ENCODE measurements at regions not wholly inside any gene's neighbourhood (a gene's known extent, or its start where the extent isn't known, plus 50 kb on each side); places are given as distances from the start of the nearest gene placed in this dataset.
A peak's percentile ranks its signal among the peaks of the same experiment; 100 is the strongest.
"Not testable (repeated sequence)": the region's sequence is repeated elsewhere in the genome, so short reads cannot be mapped to it uniquely, and the experiment has no call there.

GRCh38 chr20:40276301-40276700, 412.7 kb downstream of the MAFB start:
- ATAC-seq (no peak), DNase-seq (no peak)

GRCh38 chr20:40275738-40276137, 413.3 kb downstream of the MAFB start:
- no peak for ATAC-seq
- DNase-seq = no peak

DNA sequence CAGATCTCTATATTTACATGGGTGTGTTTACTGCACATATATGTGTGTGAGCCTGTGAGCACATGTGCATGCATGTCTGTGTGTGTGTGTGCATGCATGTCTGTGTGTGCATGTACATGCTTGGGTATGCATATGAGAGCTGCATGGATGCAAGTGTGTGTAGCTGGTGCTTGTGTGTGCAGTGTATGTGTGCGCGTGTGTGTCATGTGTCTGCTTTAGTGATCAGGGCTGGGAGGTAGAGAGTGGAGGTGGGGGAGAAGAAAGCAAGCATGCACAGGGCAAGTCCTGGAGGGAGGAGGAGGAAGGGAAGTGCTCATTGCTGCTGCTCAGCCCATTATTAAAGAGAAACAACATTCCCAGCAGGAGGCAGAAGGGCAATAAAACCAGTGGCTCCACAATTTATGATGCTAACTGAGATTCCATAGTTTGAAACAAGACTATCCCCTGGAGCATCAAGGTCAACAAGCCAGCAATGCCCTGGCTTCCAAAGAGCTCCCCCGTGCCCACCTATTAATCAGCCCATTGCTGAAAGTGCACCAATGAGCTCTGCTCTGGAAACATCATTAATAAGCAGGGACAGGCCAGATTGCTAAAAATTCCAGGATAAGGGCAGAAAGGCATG, 414.0 kb downstream of the MAFB start:
- no peak for ATAC-seq

GRCh38 chr20:40269274-40269673, 419.8 kb downstream of the MAFB start:
- not testable (repeated sequence) for DNase-seq, ATAC-seq

More for the DNA sequence above, 414.0 kb downstream of the MAFB start:
- DNase-seq = no peak

DNA sequence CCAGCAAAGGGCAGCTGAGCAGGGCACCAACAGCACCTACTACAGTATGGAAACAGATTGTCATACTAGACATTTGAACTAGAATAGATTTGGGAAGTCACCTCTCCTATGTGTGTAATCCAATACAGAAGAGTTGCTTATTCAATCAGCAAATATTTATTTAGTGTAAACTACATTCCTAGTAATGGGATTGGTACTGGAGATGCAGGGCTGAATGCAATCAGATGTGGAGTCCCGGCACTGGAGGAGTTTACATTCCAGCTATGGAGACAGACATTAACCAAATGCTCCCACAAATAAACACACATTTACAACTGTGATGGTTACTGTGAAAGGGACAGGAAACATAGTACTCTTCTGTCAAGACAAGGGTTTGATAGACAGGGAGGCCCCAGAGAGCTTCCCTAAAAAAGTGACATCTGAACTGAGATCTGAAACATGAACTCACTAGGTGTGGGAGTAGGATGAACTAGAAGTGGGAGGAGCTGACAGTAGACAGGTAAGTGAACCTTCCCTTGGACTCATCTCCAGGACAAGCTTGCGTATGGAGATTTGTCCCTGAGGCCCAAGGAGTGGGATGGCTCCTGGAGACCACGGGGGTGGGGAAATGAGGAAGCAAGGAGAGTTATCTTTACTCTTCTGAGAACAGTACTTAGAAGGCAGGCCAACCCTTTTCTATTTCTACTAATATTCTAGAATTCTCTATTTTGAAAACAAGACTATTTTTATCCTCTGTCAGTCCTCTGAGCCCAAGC, 420.5 kb downstream of the MAFB start:
- DNase-seq (no peak), ATAC-seq (no peak)

GRCh38 chr20:40265825-40266533, 423.1 kb downstream of the MAFB start:
- peak; percentile 5 for DNase-seq
- no peak for ATAC-seq

- no peak for ATAC-seq
- no peak for DNase-seq
These were observed 426.8 kb downstream of the MAFB start for GRCh38 chr20:40262219-40262618.

DNA sequence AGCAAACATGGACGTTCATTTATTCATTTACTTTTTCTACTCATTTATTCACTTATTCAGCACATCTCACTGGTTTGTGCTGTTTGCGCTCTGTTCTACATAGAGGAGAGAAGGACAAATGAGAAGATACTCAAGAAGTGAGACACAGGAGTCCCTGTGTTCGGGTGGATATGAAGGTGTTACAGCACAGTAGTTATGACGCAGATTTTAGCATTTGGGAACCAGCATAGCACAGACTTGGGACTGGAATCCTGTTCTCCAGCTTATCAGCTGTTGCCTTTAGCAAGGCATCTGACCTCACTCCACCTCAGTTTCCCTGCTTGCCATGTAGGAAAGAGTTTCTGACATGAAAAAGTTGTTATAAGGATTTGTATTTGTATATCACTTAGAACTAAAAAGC, 430.1 kb downstream of the MAFB start:
- ATAC-seq (no peak), DNase-seq (no peak)

DNA sequence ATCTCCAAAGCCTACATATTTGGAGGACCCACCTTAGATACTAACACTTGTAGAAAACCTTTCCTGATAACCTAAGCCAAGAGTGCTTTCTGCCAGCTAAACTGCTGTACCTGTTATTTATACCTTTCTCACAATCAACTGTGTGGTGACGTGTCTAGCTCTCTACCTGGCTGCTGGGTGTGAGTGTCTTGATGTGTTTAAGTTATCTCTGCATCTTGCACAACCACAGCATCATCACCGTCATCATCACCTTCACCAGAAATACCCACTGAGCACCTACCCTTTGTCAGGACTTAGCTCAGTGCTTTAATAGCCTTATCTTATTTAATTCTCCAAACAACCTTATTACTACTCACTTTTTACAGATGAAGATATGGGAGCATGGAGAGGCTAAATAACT, 431.3 kb downstream of the MAFB start:
- ATAC-seq (no peak), DNase-seq (no peak)

DNA sequence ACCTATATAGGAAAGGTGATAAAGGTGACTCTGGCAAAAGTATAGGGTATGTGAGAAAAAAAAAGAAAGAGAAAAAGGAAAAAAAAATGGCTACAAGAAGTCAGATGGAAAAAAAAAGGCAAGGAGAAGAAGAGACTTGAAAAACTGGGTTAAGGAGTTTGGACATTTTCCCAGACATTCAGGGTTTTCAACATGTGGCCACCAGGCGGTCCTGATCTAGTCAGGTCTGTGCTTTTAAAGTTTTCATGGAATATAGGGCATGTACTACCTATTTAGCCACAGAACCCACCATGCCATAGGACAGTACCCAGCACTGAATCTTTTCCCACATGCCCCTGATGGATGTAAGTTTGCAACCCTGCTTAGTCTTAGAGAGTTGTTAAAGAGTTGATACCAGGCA, 433.7 kb downstream of the MAFB start:
- DNase-seq = no peak
- no peak for ATAC-seq

GRCh38 chr20:40254023-40254772, 434.8 kb downstream of the MAFB start:
- ATAC-seq = no peak
- no peak for DNase-seq

DNA sequence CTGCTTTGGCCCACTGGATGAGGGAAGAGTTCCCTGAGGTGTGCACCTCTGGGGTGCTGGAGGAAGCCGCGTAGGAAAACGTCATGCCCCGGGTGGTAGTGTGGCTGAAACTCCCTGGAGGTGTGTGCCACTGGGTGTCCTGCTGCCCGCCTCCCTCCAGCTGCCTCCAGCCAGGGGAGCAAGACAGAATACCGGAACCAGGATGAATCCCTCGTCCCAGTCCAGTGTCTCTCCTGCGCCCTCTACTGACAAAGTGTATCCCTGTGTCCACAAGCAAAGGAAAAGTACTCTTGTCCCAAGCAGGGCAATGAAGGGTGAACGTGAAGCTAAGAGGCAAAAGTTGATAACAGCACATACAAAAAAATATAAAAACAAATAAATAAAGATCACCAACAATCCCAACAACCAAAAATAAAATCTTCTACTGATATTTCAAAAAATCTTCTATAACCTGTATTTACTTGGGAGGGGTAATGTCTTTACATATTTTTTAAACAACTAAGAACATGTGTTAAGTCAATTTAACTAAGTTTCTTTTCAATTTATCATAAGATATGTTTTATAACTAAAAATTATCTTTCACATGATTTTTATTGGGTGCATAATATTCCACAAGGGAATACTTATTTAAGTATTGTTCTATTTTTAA, 437.6 kb downstream of the MAFB start:
- ATAC-seq (no peak), DNase-seq (no peak)

- DNase-seq = no peak
- no peak for ATAC-seq
These were observed 439.2 kb downstream of the MAFB start for GRCh38 chr20:40249805-40250204.

DNA sequence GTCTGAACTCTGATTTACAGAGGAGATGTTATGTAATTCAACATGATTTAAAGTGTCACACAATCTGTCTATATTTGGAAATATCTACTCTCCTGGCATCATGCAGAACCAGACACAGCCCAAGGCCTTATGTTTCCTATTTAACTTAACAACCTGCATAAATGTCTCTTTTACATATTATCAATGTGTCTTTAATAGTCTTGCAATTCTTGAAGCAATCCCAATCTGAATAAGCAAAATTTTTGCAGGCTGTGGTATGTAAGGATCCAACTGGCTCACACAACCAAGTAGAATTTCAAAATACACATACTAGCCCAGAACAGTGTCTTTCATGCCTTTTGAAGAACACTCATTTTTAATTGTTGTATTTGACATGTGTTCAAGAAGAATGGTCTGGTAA, 443.2 kb downstream of the MAFB start:
- ATAC-seq (no peak), DNase-seq (no peak)

- ATAC-seq (no peak), DNase-seq (no peak)
These were observed 444.8 kb downstream of the MAFB start for GRCh38 chr20:40244286-40244685.

GRCh38 chr20:40241596-40242343, 447.3 kb downstream of the MAFB start:
- DNase-seq (no peak), ATAC-seq (no peak)

DNA sequence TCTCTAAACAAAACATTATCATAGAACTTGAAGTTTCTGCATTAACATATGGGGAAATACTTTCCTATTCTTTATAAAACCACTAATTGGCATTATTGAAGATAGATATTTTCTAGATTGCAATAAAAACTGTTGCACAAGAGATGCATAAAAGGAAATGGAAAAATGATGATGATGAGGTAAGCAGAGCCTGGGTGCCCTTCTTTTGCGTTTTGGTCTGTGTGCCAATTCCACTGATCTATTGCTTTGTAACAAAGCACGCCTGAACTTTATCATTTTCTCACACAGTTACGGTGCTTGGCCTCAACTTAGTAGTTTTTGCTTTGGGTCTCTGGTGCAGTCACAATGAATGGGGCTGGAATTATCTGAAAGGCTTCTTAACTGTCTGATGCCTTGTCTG, 450.5 kb downstream of the MAFB start:
- ATAC-seq (no peak), DNase-seq (no peak)

DNA sequence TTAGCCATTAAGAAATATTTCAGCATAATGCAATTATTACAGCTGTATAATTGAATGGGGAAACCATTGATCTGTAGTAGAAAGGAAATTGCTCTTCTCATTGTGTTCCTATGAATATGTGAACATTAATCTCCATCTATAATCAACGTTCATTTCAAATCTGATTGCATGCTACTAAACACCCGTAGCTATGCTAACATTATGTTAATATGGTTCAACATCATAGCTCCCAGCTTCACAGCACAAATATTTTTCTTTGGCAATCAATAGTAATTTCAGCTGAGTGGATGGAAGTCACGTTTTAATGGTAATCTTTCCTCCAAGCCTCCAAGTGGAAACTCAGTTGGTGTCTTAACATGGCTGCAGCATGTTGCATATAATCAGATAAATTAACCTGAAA, 454.4 kb downstream of the MAFB start:
- no peak for ATAC-seq
- DNase-seq = no peak

GRCh38 chr20:40233406-40233805, 455.6 kb downstream of the MAFB start:
- no peak for ATAC-seq
- no peak for DNase-seq

GRCh38 chr20:40232756-40233155, 456.3 kb downstream of the MAFB start:
- DNase-seq = no peak
- ATAC-seq = no peak

GRCh38 chr20:40232273-40232672, 456.8 kb downstream of the MAFB start:
- DNase-seq (no peak), ATAC-seq (no peak)
